Lower lobe of right lung (tissue), 2 donors: ENCODE measurements at regions not wholly inside any gene's neighbourhood (a gene's known extent, or its start where the extent isn't known, plus 50 kb on each side); places are given as distances from the start of the nearest gene placed in this dataset.

Experiments
- ATAC-seq, 2 donors: fragments of 200-7000 bp; cut with Tn5 transposase; one replicate each; pipeline ENCODE4 v1.9.1; 2020 to 2022; ENCODE audit warnings: mild to moderate bottlenecking in 2 of 2, moderate library complexity in 2 of 2
- DNase-seq: peaks from one replicate; pipeline ENCODE4 v3.0.0-alpha.2; 2020
- H3K27ac ChIP-seq: fragments of 200-600 bp; one replicate; pipeline ENCODE4 v1.8.0; 2022
- H3K27me3 ChIP-seq: fragments of 200-600 bp; one replicate; pipeline ENCODE4 v1.8.0; 2022; ENCODE audit warnings: low read depth
- H3K36me3 ChIP-seq: fragments of 200-600 bp; one replicate; pipeline ENCODE4 v1.8.0; 2022; ENCODE audit warnings: mild to moderate bottlenecking
- H3K4me1 ChIP-seq: fragments of 200-600 bp; one replicate; pipeline ENCODE4 v1.8.0; 2022
- H3K4me3 ChIP-seq: fragments of 200-600 bp; one replicate; pipeline ENCODE4 v1.8.0; 2022; ENCODE audit warnings: mild to moderate bottlenecking
- H3K9me3 ChIP-seq: fragments of 200-600 bp; one replicate; pipeline ENCODE4 v1.8.0; 2022
- CTCF ChIP-seq: fragments of 200-600 bp; IDR thresholded peaks from one replicate; pipeline ENCODE4 v1.8.0; 2022; ENCODE audit warnings: antibody characterized with exemption, mild to moderate bottlenecking
- intact Hi-C: fragments of 100-400 bp; cut with DNase I; formaldehyde crosslinking; loops from one replicate; pipeline ENCODE4 v1.11.0; 2022
- donor health status: DM: no; HTN: yes; CAD: no; lungs with severe emphysema.

GRCh38 chr2:219824996-219825395, 197.6 kb downstream of the SLC4A3 start:
- intact Hi-C loops: no loop called here
- no peak overlapping the region for H3K27ac ChIP-seq
- ATAC-seq: no peak
- no peak overlapping the region for H3K4me3 ChIP-seq
- TF ChIP-seq CTCF: no peak
- no peaks in the 10 kb centered on the region for H3K9me3 ChIP-seq
- no peak for DNase-seq
- no peaks in the 10 kb centered on the region for H3K27me3 ChIP-seq
- H3K36me3 ChIP-seq: no peaks in the 10 kb centered on the region
- no peaks in the 10 kb centered on the region for H3K4me1 ChIP-seq

- no peak for TF ChIP-seq CTCF
- DNase-seq (no peak), ATAC-seq (no peak)
- intact Hi-C loops: no loop called here
- H3K4me3 ChIP-seq: no peak overlapping the region
- no peak overlapping the region for H3K27ac ChIP-seq
- no peaks in the 10 kb centered on the region for H3K36me3 ChIP-seq
- H3K4me1 ChIP-seq: no peaks in the 10 kb centered on the region
- H3K27me3 ChIP-seq: no peaks in the 10 kb centered on the region
- H3K9me3 ChIP-seq: no peaks in the 10 kb centered on the region
These were observed 200.7 kb downstream of the SLC4A3 start for GRCh38 chr2:219828127-219828526.

GRCh38 chr2:219829667-219830352, 202.4 kb downstream of the SLC4A3 start:
- no peaks in the 10 kb centered on the region for H3K9me3 ChIP-seq
- ATAC-seq (no peak), DNase-seq (no peak)
- H3K4me3 ChIP-seq: no peak overlapping the region
- no peaks in the 10 kb centered on the region for H3K4me1 ChIP-seq
- no peaks in the 10 kb centered on the region for H3K27me3 ChIP-seq
- TF ChIP-seq CTCF: no peak
- intact Hi-C loops: no loop called here
- no peaks in the 10 kb centered on the region for H3K36me3 ChIP-seq
- no peak overlapping the region for H3K27ac ChIP-seq

GRCh38 chr2:219830353-219830738, 202.9 kb downstream of the SLC4A3 start:
- ATAC-seq: no peak

GRCh38 chr2:219831957-219832356, 204.5 kb downstream of the SLC4A3 start:
- Histone ChIP-seq H3K27me3 (no peaks in the 10 kb centered on the region), H3K27ac (no peak overlapping the region), H3K36me3 (no peaks in the 10 kb centered on the region), H3K4me1 (no peaks in the 10 kb centered on the region), H3K4me3 (no peak overlapping the region), H3K9me3 (no peaks in the 10 kb centered on the region)
- intact Hi-C loops: no loop called here
- no peak for TF ChIP-seq CTCF
- DNase-seq: no peak
- ATAC-seq: no peak

More at GRCh38 chr2:219830353-219830738, 202.9 kb downstream of the SLC4A3 start:
- Histone ChIP-seq H3K36me3 (no peaks in the 10 kb centered on the region), H3K27me3 (no peaks in the 10 kb centered on the region), H3K27ac (no peak overlapping the region), H3K4me1 (no peaks in the 10 kb centered on the region), H3K9me3 (no peaks in the 10 kb centered on the region), H3K4me3 (no peak overlapping the region)
- no peak for DNase-seq
- no peak for TF ChIP-seq CTCF
- intact Hi-C loops: no loop called here
